Left hindlimb (tissue), 1 donor: ENCODE measurements at regions not wholly inside any gene's neighbourhood (a gene's known extent, or its start where the extent isn't known, plus 50 kb on each side); places are given as distances from the start of the nearest gene placed in this dataset.

Source experiments
- DNase-seq: peaks from one replicate; pipeline ENCODE4 v3.0.0-alpha.2; 2018

DNA sequence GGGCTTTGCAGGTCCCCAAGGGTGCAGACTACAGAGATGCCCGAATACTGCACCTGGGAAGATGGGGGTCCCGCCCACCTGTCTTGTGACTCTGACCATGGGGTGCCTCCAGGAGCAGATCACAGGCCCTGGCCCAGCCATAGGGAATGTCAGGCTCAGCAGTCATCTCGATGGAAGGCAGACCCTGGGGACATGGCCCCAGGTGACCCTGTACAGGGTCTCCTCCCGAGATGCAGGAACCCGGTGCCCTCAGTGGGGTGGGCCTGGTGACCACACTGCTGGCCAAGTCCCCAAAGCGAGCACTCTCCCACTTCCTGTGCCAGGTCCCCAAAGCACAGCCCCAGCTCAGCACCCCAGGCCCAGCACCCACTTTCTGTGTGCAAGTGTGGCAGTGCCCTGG lies 903.7 kb upstream of the USP15 start:
- DNase-seq: no peak

- no peak for DNase-seq
Measured at GRCh38 chr12:61357496-61357895, 902.7 kb upstream of the USP15 start.

DNA sequence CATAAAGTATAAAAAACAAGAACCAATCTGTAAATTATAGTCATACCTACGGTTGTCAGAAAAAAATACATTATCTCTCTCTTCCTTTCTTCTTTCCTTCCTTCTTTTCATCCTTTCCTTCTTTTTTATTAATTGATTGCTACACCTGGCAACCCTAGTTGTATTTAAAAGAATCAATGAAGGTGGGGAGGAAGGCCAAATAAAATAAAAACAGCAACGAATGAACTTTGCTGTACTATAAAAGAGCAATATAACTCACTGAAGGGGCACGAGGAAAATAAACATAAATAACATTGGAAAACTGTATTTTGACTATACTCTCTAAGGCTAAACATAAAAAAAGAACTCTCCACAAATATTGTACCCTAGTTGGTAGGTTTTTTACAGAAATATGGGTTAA lies 898.2 kb upstream of the USP15 start:
- no peak for DNase-seq

- DNase-seq: no peak
Measured at GRCh38 chr12:61365001-61365400, 895.2 kb upstream of the USP15 start.

GRCh38 chr12:61367281-61367785 lies 892.9 kb upstream of the USP15 start:
- no peak for DNase-seq

- no peak for DNase-seq
Measured at GRCh38 chr12:61369241-61369910, 890.8 kb upstream of the USP15 start.

GRCh38 chr12:61384511-61384910 lies 875.7 kb upstream of the USP15 start:
- no peak for DNase-seq

- DNase-seq: no peak
Measured at GRCh38 chr12:61385771-61386170, 874.4 kb upstream of the USP15 start.

- no peak for DNase-seq
Measured at GRCh38 chr12:61397668-61398067, 862.5 kb upstream of the USP15 start.

DNA sequence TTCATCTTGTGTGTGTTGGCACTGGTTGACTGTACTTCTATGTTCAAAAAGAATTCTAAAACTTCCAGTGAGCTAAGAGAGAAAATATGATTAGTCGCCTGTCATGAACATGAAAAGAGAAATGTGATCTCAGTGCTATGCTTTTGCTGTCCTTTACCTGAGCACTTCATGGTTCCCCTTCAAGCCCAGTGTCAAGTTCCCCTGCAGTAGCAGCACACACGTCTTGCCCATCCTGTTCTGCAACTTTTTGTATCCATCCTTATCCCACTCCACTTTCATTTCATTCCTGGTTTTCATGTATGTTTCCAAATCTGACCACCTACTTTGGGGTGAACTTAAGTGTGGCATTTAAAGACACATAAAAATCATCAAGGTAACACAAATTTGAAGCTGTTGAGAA lies 848.0 kb upstream of the USP15 start:
- DNase-seq: no peak

- no peak for DNase-seq
Measured at GRCh38 chr12:61414470-61414869, 845.7 kb upstream of the USP15 start.

- no peak for DNase-seq
Measured at GRCh38 chr12:61422786-61423185, 837.4 kb upstream of the USP15 start.

DNA sequence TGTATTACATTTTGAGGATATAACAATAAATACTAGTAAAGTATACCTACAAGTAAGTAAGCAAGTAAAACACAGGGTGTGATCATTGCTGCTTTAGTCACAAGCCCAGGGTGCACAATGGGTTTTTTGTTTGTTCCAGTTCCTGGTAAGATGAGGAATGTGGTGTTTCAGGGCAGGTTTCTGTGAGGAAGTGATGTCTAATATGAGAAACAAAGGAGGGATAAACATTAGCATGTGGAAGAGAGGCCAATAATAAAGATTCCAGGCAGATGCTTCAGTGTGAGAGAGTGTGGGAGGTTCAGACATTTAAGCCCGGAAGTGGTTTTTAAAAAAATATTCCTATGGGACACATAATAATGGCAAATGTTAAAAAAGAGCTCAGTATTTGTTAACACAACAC lies 808.1 kb upstream of the USP15 start:
- no peak for DNase-seq

DNA sequence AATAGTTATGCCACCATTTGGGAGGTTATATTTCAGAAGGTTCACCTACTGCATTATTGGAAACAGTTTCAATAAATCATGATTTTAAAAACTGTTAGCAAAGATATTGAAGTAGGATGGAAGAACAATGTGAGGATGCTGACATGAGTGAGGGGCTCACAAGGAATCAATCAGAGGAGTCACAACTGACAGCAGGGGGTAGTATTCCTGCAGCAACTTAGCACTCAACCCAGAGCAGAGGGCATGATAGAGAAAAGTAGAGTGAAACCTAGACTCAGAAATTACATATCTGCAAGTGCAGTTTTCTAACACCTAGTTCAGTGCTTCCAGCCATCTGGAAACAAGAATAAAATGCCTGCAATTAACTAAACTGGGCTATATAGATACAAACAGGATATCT lies 772.5 kb upstream of the USP15 start:
- DNase-seq: no peak

DNA sequence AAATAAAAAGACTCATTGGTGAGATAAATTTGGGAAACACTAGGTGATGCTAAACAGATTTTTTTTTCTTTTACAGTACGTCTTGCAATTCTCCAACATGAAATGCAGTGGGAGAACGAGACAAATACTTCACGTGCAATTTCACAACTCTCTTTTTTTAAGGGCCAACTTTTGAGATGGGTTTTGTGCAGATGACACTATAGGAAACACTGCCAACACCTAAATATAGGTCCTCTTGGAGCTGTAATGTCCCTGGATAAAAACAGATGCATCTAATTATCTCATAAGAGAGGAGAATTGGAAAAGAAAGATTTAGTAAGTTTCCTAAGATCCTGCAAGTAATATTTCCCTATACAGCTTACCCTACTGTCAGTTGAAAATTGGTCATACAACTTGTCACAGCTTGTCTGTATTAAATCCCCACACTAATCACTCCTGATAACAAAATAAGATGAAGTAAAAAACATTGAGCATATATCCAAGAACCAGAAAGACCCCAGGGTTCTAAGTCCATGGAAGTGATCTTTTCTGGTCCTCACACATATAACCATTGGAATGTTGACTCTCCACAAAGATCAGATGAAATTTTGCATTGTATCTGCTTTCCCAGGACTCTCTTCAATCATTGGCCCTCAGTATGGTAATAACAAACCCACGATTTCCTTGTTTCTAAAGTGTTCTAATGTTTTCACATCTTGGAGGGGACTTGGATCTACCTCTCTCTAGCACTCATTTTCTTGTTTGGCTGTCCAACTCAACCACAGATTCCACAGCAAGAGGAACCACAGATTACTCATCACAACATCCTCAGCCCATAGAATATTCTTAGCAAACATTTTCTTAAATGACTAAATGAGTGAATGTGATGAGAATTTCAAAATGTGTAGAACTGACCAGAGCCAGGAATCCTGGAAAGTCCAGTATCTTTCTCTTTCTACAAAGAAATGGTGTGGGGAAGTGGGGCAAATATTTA lies 769.4 kb upstream of the USP15 start:
- no peak for DNase-seq

DNA sequence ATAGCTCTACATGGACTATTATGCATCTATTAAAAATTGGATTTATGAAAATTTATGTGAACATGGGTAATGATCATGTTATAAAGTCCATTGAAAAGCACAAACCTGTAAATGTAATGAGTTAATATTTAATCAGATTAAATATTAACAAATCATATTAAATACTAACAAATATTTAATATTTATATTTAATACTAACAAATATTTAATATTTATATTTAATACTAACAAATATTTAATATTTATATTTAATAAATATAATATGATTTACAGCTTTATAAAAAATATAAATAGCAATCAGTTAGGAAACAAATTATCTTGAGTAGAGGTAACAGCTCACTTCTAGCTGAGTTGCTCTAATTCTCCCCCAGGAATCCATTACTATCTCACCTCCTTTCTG lies 758.0 kb upstream of the USP15 start:
- no peak for DNase-seq

DNA sequence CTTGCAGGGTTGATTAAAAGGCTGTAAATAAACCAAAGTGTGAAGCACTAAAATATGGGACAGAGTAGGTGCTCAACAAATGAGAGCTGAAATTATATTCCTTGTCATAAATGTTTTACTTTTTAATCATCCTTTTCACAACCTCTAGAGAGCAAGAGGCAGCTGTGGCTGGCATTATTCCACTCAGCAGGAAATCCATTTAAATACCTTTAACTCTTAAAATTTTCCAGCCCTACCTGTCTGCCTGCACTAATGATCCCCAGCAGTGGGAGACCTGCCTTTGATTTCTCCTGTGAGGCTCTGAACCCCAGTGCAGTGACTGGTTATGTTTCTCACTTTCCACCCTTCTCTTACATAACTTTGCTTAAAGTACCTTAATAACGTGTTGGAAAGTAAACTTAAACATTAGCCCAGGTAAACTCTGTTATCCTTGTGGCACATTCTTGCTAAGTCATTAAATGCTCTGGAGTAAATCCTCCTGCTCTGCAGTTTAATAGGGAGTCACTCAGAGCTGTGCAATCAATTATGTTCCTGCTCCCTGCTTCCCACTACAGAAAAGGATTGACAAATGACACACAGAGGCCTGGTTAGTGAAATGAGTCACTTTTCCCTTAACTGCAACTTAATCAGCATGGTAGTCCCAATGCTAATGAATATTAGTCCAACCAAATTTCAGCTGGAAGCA lies 755.7 kb upstream of the USP15 start:
- no peak for DNase-seq

DNA sequence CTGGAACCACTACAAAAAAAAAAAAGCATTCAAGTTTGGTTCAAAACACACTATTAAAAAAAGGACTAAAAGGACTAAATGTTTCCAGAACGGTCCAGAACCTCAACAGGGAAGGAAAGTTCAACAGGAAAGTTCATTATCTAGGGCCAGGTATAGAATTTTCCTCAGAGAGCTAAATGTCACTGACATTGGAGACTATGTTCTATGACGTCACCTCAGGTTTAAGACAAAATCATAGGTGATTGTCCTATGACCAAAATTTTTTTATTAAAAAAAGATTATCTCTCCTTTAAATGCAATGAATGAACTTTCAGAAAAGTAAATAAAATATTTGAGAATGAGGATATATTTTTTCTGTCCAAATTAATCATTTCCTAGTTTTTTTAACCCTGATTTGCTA lies 746.7 kb upstream of the USP15 start:
- DNase-seq: no peak

GRCh38 chr12:61514016-61514415 lies 746.2 kb upstream of the USP15 start:
- DNase-seq: no peak

GRCh38 chr12:61521258-61521657 lies 738.9 kb upstream of the USP15 start:
- no peak for DNase-seq

GRCh38 chr12:61523276-61523992 lies 736.8 kb upstream of the USP15 start:
- DNase-seq: no peak

- no peak for DNase-seq
Measured at GRCh38 chr12:61524851-61525250, 735.4 kb upstream of the USP15 start.

GRCh38 chr12:61525331-61525730 lies 734.9 kb upstream of the USP15 start:
- no peak for DNase-seq
